Islet of Langerhans (tissue), 1 donor: ENCODE measurements at regions not wholly inside any gene's neighbourhood (a gene's known extent, or its start where the extent isn't known, plus 50 kb on each side); places are given as distances from the start of the nearest gene placed in this dataset.
A peak's percentile ranks its signal among the peaks of the same experiment; 100 is the strongest.

Experiments
- FAIRE-seq: peaks from one replicate; lab custom pipeline; 2011; peaks lifted over from hg19 to GRCh38; lab: Jason Lieb, UNC

DNA sequence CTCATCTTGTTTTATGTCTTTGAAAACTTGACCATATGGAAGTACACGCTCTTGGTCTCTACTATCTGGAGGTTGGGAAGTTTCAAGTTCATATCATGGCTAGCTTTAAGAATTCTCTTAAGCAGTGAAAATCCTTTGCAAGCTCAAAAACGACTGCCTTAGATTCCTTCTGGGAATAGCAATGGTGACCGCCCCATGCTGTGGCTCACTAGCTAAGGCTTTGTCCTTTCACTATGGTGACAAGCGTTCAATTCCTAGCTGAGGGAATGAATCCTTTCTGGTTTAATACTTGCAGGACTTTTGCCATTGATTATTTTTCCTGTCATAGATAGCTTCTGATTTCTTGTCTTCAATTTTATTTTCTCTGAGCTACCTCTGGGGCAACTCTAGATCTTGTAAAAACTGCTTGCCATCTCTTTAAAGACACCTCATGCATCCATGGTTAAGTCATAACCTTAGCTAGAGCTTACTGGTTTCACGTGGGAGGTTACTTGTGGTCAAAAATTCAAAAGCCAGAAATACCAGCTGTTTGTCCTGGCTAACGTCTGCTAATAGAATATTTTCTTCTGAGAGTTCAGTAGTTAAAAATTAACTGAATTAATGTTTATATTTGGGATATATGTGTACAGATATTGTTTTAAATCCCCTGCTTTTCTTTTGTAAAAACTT lies 673.4 kb upstream of the CBLB start:
- no peak for FAIRE-seq

DNA sequence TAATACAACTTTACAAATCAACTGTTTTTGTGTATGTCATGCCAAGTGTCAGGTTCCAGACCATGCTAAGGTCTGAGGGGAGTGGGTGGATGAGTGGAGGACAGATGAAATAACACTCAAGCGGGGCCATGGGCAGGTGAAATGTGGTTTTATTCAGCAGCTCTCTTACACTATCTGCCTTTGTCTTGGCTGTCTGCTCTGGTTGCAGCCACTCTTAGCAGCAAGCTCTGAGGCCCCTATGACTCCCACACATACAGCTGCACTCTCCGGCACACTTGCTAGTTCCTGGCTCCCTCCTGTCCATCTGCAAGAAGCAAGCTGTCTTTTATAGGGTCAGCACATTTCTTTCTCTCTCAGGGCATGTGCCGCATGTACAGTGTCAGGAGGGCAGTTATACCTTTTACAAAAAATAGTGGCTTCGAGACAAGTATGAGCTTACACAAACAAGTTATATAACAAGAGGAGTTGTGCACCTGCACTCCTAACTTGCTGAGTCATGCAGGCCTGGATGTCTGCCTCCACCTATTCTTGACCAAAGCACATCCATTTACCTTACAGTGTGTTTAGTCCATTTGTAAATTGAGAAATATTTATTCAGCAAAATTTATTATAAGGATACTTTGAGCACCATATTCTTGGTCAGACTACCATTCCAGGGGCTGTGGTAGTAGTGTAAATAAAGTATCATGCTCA lies 683.7 kb upstream of the CBLB start:
- no peak for FAIRE-seq

DNA sequence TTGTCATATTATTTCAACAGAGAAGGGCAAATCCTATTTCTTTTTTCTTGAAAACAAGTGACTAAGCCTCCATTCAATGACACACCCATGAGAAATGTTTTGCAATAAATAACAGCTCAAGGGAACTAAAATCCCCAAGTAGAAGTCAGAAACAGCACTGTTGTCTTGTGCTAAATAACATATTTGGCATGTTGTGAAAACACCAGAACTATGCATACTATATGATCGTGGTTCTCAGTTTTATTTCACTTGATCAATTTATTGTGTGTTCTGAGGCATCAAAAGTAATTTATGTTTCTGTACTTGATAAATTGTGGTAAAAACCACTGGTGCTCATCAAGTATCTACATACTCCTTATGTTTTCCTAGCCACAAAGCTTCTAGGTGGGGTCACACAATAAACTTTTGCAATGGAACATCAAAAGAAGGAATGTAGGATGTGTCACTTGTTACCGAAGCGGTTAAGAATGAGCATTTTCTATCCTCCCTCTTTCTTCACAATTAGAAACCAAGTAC lies 691.7 kb upstream of the CBLB start:
- FAIRE-seq: no peak

DNA sequence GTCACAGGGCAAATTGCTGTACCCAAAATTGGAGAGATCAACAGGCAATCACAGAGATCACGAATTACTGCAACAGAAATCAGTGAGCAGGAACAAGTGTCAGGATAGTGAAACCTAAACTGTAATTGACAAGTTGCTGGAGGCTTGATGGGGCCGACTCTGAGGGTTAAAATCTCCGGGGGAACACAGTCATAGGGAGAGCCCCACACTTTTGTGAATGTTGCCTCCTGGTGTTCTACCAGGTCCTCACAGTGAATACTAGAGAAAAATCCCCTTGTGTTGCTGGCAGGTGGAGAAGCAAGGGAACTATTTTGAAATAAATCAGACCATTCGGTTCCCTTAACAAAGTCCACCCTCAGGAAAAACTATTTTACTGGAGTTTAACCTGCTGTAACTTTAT lies 697.5 kb upstream of the CBLB start:
- FAIRE-seq: no peak

DNA sequence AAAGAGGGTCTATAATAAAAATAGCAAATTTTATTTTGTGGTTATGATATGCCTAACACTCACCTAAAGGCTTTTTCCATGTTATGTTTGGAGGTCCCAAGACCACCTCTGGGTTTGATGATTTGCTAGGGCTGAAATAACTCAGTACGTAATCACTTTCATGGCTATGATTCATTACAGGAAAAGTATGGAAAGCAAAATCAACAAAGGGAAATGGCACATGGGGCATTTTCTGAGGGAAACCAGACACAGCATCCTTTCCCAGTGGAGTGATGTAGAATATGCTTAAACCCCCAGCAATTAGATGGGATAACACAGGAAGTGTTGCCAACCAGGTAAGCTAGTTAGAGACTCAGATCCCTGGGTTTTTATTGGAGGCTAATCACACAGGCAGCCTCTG lies 701.6 kb upstream of the CBLB start:
- no peak for FAIRE-seq

DNA sequence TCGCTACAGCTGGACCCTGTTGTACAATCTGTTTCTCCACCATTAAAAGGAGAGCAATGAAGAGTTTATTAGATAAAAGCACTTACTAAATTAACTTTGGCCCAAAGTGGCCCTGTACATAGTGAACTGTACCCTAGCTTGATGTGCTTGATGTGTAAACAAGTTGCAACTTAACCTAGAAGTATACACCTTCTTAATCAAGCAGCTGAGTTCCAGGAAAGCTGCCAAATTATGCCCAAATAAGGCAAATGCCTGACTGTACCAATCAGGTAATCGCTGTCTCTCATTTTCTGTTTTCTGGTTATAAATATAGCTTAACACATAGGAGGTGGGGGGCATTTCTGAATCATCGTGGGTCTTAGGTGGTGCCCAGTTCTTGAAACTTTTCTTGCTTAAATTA lies 704.8 kb upstream of the CBLB start:
- FAIRE-seq: no peak

DNA sequence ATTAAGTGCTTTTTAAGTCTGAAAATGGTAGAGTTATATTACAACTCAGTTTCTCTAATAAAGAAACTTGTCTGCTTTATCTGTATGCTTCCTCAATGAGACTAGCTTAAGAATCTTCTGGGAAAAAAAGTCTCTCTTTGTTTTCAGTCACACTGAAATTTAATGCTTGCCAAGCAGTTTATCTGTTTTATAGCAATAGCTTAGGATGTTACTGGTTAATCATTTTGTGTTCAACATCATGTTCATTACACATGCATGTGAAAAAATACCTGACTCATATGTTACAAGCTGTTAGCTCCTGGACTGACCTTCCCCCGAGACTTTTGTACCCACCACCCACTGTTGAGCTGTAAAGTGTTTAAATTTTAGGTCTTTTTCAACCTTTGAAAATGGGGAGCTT lies 706.2 kb upstream of the CBLB start:
- no peak for FAIRE-seq

DNA sequence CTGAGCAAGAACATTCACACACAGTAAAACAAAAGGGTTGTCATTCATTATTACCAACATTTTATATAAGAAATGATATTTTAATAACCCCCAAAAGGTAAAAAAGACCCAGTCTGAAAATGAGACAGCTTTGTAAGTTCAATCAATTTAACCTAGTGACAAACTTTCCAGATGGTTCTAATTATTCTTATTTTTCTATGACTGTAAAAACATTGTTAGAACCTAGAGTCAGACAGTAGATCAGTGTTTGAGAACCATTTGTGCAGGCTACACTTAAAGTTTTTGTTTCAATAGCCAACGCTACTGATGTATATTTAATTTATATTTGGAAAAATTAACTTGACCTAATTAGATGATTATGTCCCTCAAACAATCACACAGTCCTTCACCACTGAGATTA lies 708.4 kb upstream of the CBLB start:
- no peak for FAIRE-seq

DNA sequence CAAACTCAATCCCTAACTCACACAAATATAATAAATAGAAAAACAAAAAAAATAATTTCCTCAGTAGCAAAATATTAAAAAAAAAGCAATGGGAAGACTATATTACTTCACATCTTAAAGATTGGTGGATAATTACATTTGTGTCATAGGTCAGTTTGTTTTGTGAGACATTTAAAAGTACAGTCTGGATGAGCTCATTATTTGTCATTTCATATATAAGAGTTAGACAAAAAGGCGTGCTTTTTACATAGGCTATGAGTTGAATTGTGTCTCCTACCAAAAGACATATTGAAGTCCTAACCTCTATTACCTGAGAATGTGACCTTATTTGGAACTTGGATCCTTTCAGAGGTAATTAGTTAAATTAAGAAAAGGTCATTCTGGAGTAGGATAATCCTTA lies 710.1 kb upstream of the CBLB start:
- FAIRE-seq: no peak

DNA sequence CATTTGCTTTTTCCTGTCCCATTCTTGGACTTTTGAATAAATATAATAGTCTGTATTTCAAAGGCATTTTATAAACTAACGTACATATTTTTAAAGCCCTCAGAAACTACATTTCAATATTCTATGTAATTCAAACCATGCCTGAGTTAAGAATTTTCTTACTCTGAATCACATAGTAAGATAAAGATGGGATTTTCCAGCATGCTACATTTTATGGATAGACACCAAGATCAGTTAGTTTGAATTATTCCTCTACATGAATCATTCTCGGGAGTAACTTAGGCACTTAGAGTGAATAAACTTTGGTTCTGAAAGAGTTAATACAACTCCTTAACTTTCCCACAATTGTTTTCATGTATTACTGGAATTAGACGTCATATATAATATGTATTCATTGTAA lies 713.3 kb upstream of the CBLB start:
- no peak for FAIRE-seq

DNA sequence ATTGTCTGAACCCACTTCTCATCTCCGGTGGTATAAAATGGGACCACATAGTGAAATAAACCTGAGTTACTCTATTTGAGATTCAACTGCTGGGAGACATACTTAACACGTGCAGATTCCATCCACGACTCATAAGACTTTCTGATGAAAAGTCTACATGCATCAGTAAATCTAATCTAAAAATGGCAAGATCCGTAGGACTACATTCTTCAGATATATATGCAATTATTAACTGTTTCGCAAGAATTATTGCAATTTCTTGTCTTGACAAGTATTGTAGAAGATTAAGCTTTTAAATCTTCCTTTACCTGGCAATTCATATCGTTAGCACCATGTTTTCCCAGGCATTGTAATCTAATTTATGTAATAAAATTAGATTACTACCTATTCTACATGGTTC lies 718.7 kb upstream of the CBLB start:
- no peak for FAIRE-seq

DNA sequence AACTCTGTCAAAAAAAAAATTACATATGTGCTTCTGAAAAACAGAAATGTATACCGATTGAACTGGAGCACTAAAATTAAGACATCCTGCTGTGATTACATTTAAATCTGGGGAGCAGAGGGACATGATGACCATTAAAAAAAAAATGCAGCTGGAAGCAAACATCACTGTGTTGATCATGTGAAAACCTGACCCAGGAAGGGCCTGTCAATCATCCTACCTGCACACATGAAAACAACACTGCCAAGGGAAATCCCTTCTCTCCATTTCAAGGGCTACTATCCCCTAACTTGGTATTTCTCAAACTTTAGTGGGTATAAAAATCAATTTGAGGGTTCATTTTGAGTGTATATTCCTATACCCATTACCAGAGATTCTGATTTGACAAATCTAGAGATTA lies 719.9 kb upstream of the CBLB start:
- no peak for FAIRE-seq

DNA sequence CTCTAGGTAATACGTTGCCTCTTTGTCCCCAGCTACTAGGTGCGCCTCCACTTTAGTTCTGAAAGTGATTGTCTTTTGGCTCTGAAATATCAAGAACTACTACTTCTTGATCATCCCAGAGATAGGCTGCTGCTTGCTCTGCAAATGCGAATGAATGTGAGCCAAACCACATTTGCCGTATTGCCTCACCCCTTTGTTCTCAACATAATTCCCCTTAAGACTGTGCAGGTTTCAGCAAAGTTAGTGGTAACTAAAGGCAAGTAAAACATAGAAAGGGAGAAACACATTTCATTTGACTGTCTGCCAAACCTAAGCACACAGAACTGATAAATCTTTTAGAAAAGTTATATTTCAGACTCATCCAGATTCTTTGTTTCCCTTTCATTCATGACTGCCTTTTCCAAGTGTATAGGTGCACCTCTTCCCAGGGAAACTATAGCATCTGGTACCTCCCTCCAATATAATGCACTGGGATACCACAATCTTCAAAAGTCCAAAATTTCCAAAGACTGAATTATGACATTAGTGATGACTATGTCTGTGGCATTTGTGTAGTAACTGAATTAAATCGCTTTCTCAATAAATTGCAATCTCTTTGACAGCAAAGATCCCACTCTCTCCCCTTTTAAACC lies 720.6 kb upstream of the CBLB start:
- FAIRE-seq: no peak

DNA sequence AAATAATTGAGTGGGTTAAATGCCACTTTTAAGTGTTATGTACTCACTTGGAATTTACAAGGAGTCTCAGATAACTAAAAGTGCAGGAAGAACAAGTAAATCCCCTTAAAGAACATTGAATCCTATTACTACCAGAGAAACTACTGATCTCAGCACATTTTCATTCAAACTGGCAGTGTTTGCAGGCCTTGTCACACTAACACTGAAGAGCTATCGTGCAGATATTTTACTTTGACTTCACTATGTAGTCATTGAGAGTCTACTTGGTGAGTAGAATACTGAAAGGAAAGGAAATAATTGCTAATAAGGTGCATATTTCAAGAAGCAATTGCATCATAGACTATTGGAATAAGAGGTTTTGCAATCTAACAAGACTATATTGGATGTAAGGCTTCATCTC lies 721.4 kb upstream of the CBLB start:
- no peak for FAIRE-seq

DNA sequence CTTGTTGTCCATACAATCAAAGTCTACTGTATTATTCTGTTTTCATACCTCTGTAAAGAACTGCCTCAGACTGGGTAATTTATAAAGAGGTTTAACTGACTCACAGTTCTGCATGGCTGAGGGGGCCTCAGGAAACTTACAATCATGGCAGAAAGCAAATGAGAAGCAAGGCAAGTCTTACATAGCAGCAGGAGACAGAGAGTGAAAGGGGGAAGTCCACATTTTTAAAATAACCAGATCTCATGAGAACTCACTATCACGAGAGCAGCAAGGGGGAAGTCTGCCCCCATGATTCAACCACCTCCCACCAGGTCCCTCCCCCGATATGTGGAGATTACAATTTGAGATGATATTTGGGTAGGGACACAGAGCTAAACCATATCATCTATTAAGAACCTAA lies 724.6 kb upstream of the CBLB start:
- FAIRE-seq: no peak

DNA sequence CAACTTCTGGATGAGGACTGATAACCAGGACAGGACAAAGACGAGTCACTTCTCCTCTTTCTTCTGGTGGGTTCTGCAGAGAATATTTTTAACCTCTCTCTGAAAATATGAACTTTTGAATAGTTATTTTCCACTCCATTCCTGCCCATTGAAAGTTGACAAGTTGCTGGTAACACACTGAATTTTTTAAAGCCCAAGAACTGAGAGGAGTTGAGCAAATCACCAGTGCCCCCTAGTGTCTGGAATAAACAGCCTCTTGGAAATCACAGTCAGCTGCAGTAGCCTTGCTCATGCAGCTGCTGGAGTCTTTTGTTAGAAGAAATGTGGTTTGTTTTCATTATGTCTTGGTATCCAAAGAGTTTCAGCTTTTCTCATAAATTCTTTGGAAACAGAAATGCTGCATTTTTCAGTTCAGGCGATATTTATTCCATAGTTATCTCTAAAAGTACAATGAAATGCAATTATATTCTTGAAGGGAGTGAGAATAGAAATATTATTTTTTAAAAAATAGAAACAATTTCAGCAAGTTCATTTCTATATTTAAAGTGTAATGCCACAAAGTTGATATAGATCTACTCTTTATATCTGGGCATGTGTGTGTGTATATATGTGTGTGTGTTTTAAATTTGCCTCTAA lies 741.0 kb upstream of the CBLB start:
- FAIRE-seq: peak; percentile 90

DNA sequence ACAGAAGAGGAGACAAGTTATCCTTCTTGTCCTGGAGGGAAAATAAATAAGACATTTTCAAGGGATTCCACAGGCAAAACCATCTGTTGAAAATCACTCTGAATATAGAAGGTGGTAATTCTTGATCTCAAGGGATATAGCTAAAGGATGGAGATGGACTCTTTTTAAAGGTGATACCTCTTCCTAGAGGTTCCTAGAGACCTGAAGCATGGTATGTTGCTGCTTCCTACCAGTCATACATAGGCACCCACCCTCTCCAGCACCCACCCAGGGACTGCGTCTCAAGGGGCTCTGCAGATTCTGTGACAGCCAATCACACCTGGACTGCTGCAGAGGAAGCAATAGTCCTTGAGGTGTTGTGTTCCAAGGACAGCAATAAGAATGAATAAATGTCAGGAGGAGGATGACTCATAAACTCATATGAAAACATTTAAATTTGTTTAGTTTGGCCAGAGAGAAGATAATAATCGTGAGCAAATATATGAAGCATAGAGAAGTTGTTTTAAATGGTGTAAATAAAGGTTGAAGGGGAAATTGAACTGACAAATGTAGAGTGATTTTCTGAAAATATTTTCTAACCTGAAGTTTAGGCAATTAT lies 741.6 kb upstream of the CBLB start:
- FAIRE-seq: no peak

DNA sequence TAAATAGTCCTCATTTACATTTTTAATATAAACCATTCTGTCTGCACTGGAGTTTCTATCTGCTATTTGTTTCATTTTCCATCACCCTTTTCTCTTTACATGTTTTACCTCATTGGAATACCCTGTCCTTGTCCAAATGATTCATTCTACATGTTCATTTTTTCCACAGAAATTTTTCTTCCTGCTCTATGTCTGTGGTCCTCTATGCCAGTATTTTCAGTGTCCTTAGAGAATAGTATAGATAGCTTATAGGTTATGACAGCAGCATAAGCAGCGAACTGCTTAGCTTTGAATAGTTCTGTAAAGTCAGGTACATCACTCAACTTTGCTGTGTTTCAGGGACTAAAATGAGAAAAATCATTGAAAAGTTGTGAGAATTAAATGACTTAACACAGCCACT lies 742.3 kb upstream of the CBLB start:
- no peak for FAIRE-seq

DNA sequence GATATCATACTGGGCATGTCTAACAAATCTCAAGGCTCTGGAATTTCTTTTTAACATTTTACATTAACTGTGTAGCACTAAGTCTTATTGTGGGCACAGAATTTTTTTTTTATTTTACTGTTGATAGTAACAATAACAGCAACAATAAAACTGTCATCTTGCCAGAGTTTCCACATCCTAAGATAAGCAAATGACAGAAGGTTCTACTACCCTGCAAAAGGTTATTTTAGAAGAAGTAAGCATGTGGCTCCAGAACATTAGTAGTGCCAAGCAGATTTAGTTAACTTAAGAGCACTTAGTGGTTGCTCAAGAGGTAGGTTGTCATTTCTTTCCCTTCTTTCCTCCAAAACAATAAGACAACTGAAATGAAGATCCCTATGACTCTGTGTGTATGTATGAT lies 743.0 kb upstream of the CBLB start:
- no peak for FAIRE-seq

DNA sequence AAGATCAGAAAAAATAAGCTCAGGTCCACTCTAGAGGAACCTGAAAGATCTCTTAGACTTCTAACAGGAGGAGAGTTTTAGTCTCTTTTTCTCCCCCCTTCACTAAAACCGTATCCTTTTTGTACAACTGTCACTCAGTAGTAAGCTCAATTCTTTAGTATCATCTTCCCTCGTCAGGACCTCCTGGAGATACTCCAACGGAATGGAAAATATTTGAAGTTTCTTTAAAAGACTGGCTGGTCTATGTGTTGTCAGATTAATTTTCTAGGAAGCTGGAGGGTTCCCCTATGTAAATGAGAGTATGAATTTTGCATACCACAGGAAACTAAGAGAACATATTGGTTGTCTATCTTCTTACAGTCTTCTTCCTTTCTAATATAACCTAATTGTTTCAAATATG lies 747.7 kb upstream of the CBLB start:
- FAIRE-seq: no peak

DNA sequence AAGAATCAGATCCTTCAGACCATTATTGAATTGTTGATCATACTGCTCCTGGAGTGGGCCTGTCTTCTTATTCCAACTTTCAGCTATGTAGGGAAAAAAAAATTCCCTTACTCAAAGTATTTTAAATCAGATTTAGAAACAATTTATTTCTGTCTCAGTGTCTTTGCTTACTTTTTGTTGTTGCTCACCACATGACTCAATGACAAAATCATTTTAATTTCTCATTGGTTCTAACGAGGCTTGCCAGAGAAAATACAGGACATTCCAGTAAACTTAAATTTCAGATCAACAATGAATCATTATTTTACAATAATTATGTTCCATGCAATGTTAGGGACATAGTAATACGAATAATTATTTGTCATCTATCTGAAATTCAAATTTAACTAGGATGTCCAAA lies 748.5 kb upstream of the CBLB start:
- no peak for FAIRE-seq

DNA sequence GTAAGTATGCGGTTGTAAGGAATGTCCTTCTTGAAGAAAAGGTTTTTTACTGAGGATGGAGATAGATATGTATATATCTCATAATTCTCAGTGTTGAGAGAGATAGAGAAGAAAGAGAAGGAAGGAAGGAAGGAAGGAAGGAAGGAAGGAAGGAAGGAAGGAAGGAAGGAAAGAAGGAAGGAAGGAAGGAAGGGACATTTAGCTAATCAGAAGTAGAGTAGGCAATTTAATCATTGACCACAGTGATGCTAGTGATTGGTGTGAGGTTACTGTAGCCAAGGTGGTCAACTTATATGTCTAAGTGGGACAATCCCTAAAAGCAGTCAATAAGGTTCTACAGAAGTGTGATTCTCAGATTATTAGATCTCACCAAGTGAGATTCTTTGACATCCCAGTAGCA lies 751.8 kb upstream of the CBLB start:
- no peak for FAIRE-seq

DNA sequence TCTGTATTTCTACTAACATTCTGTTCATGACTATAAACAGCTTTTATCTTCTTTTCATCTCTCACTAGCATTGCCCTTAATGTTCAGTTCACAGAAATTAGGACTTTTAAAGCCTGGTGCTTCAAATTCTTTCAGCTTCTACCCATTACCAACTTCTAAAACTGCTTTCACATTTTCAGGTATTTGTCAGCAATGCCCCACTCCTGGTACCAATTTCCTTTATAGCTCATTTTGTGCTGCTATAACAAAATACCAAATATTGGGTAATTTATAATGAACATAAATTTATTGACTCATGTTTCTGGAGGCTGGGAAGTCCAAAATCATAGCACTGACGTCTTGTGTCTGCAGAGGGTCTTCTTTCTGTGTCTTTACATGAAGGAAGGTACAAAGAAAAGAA lies 753.1 kb upstream of the CCDC54 start:
- FAIRE-seq: no peak
